GM03348 (cell line): ENCODE measurements at regions not wholly inside any gene's neighbourhood (a gene's known extent, or its start where the extent isn't known, plus 50 kb on each side); places are given as distances from the start of the nearest gene placed in this dataset.

ENCODE experiments used
- DNase-seq: peaks from one replicate; pipeline ENCODE4 v3.0.0; 2012; ENCODE audit warnings: low spot score

GRCh38 chr2:193549661-193550060, 1354.9 kb upstream of the TMEFF2 start:
- DNase-seq: no peak

- no peak for DNase-seq
Measured at GRCh38 chr2:193542762-193543161, 1348.0 kb upstream of the TMEFF2 start.

DNA sequence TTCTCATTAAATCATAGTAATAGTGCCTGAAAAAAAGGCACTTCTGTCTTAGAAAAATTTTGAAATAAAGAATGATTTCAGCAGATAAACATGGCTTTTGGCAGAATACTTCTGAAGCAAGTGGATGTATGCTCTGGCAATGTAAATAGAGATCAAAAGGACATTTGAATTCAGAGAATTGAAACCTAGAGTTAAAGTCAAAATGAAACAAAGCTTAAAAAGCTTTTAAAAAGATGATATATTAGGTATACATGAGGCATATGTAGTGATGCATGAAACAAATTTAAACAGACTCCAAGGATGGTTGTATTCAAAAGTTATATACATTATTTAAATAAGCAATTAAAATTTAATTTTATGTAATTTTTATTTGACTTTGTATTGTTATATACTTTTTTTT, 1344.5 kb upstream of the TMEFF2 start:
- DNase-seq: no peak

- no peak for DNase-seq
Measured at GRCh38 chr2:193538061-193538460, 1343.3 kb upstream of the TMEFF2 start.

- no peak for DNase-seq
Measured at GRCh38 chr2:193537531-193537930, 1342.8 kb upstream of the TMEFF2 start.

DNA sequence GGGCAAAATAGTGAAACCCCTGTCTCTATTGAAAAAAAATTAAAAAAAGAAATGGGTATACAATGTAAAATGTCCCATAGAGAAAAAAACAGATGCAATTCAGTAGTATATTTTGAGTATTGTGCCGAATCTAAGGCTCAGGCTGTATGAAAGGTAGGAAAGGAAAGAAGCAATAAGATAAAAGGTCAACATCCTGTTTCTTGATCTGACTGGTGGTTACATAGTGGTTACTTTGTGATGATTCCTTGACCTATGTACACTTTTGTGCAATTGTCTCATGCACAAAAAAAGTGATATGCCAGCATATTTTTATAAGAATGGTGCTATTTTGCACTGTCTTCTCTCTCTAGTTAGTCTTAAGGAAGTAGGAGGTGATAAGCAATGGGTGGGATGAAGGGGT, 1333.7 kb upstream of the TMEFF2 start:
- DNase-seq: no peak

- no peak for DNase-seq
Measured at GRCh38 chr2:193527146-193527545, 1332.4 kb upstream of the TMEFF2 start.

- DNase-seq: no peak
Measured at GRCh38 chr2:193523662-193524061, 1328.9 kb upstream of the TMEFF2 start.

DNA sequence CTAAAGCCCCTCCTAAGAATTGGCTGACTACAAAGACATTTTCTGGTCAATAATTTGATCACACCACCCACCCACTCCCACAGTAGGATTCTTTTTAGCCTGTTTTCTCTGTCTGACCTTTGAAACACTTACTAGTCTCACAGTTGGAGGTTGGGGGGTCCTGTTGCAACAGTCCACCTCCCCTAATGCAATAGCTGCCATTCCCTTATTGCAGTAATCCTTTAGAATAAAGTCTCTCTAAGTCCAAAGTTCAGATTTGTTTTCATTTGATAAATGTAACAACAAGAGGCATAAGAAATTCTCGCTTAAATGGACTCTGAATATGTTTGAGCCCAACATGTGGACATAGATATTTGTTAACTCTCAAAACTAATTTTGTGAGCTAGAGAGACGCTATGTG, 1326.8 kb upstream of the TMEFF2 start:
- no peak for DNase-seq

DNA sequence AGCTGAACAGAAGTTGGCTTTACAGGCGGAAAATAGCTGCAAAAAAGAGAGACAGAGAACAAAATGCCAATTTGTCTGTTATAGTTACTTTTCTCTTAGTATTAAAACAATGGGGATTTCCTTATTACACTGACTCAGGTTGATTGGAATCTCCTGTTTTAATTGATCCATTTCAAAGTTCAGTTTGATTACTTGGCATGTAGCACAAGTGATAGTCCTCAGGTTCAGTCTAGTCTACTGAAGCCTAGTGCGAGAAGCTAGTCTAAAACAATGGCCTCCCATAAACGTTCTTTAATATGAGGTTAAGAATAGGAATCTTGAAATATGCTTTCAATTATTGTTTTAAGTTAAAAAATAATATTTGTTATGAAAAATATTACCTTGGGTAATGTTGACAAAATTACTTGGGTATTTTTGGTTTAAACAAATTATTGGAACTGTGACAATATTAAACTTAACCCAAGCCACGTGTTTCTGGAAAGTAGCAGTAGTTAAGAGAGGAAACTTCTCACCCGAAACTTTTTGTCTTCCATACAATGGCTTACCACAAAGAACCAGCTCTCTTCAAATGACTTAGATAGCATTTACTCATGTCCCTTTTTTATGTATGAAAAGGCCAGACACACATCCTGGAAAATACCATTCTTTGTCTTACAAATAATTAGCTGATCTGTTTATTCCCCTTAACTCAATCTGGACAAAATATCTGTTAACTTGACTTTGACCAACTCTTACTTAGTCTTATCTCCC, 1326.2 kb upstream of the TMEFF2 start:
- no peak for DNase-seq

GRCh38 chr2:193518041-193518817, 1323.5 kb upstream of the TMEFF2 start:
- DNase-seq: no peak

GRCh38 chr2:193517615-193518014, 1322.9 kb upstream of the TMEFF2 start:
- no peak for DNase-seq

DNA sequence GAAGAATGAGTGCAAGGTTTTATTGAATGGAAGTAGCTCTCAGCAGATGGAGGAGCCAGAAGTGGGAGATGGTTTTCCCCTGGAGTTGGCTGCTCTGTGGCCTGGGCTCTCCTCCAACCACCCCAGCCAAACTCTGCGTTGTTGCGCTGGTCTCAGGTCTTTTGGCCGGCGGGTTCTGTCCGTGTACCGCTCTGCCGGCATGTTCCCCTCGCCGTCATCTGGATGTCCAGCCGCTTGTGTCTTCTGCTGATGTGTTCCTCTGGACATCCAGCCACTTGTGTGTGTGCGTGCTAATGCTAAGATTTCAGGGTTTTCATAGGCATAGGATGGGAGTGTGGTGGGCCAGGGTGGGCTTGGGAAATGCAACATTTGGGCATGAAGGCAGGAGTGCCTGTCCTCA, 1311.3 kb upstream of the TMEFF2 start:
- DNase-seq: no peak

GRCh38 chr2:193505620-193506019, 1310.9 kb upstream of the TMEFF2 start:
- DNase-seq: no peak

DNA sequence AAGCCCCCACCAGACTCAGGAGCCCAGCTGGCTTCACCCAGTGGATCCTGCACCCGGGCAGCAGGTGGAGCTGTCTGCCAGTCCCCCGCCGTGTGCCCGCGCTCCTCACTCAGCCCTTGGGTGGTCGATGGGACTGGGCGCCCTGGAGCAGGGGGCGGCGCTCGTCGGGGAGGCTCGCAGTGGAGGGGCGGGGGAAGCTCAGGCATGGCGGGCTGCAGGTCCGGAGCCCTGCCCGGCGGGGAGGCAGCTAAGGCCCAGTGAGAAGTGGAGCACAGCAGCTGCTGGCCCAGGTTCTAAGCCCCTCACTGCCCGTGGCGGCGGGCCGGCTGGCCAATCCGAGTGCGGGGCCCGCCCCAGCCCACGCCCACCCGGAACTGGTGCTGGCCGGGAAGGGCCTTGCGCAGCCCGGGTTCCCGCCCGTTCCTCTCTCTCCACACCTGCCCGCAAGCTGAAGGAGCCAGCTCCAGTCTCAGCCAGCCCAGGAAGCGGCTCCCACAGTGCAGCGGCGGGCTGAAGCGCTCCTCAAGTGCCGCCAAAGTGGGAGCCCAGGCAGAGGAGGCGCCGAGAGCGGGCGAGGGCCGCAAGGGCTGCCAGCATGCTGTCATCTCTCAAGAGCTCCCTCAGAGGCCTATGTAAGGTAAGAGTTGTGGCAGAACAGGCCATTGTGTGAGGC, 1307.8 kb upstream of the TMEFF2 start:
- DNase-seq: no peak

DNA sequence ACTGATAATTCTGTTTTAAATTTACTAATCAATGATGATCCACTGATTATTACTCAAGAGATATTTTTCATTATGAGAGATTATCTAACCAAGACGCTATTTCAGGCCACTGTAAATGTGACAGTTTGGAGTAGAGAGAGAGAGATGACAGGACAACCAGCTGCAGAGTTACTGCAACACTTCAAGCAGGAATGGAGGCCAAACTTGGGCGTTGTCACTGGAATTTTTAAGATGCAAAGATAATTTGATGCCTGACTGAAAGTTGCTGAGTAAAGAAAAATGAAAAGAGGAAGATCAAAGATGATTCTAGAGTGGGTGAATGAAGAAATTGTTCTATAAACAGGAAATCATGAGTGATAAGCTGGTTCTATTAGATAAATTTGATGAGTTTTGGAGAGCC, 1302.1 kb upstream of the TMEFF2 start:
- DNase-seq: no peak

- no peak for DNase-seq
Measured at GRCh38 chr2:193482557-193482956, 1287.8 kb upstream of the TMEFF2 start.

GRCh38 chr2:193480187-193480586, 1285.5 kb upstream of the TMEFF2 start:
- DNase-seq: no peak

- no peak for DNase-seq
Measured at GRCh38 chr2:193476171-193476800, 1281.6 kb upstream of the TMEFF2 start.

DNA sequence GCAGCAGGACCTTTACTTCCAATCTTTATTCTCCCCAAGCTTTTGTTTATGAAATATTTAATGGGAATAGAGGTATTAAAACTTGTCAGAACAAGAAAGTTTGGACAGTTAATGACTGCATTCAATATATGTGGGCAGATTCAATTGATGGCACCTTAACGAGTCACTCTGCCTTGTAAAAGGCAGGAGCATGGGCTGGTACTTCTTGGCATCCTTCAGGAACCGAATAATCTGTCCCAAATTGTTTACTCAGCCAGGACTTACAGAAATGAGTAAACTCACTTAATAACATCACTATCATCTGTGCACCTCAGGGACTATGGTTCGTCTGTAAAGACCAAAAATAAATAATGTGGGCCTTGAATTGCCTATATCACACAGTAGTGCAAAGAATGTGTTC, 1280.3 kb upstream of the TMEFF2 start:
- no peak for DNase-seq

GRCh38 chr2:193469251-193469650, 1274.5 kb upstream of the TMEFF2 start:
- DNase-seq: no peak

GRCh38 chr2:193467276-193467987, 1272.7 kb upstream of the TMEFF2 start:
- DNase-seq: no peak
